Activated effector memory CD4-positive, alpha-beta T cell treated with Interleukin-2 at 50 U/mL for 16 hours (primary cell): ENCODE measurements at regions not wholly inside any gene's neighbourhood (a gene's known extent, or its start where the extent isn't known, plus 50 kb on each side); places are given as distances from the start of the nearest gene placed in this dataset.

Experiments
- DNase-seq: peaks from one replicate; pipeline ENCODE4 v3.0.0-alpha.2; 2020

GRCh38 chr10:131810036-131810804 lies 90.6 kb upstream of the PPP2R2D start:
- no peak for DNase-seq

- no peak for DNase-seq
Measured at GRCh38 chr10:131810805-131811629, 89.8 kb upstream of the PPP2R2D start.

GRCh38 chr10:131811630-131812403 lies 89.0 kb upstream of the PPP2R2D start:
- no peak for DNase-seq

GRCh38 chr10:131812736-131813604 lies 87.8 kb upstream of the PPP2R2D start:
- no peak for DNase-seq

- DNase-seq, result no peak
Measured at GRCh38 chr10:131814567-131815265, 86.1 kb upstream of the PPP2R2D start.

GRCh38 chr10:131815266-131816156 lies 85.3 kb upstream of the PPP2R2D start:
- DNase-seq, result no peak

- DNase-seq, result no peak
Measured at GRCh38 chr10:131816157-131816775, 84.5 kb upstream of the PPP2R2D start.

GRCh38 chr10:131816941-131817700 lies 83.7 kb upstream of the PPP2R2D start:
- DNase-seq, result no peak

GRCh38 chr10:131817866-131818509 lies 82.8 kb upstream of the PPP2R2D start:
- no peak for DNase-seq

GRCh38 chr10:131818510-131819234 lies 82.1 kb upstream of the PPP2R2D start:
- no peak for DNase-seq

GRCh38 chr10:131819241-131820072 lies 81.4 kb upstream of the PPP2R2D start:
- DNase-seq, result no peak

GRCh38 chr10:131820626-131821025 lies 80.2 kb upstream of the PPP2R2D start:
- no peak for DNase-seq

GRCh38 chr10:131821378-131822012 lies 79.3 kb upstream of the PPP2R2D start:
- DNase-seq, result no peak

- DNase-seq, result no peak
Measured at GRCh38 chr10:131822013-131822691, 78.7 kb upstream of the PPP2R2D start.

GRCh38 chr10:131822692-131823245 lies 78.0 kb upstream of the PPP2R2D start:
- DNase-seq, result no peak
